HG03575 (cell line): ENCODE measurements at regions not wholly inside any gene's neighbourhood (a gene's known extent, or its start where the extent isn't known, plus 50 kb on each side); places are given as distances from the start of the nearest gene placed in this dataset.

ENCODE experiments used
- ATAC-seq: cut with Tn5 transposase; IDR thresholded peaks from one replicate; pipeline ENCODE4 v1.9.1; 2021; ENCODE audit not compliant: unreplicated experiment, insufficient number of reproducible peaks, low FRiP score; ENCODE audit errors: extremely low read depth

DNA sequence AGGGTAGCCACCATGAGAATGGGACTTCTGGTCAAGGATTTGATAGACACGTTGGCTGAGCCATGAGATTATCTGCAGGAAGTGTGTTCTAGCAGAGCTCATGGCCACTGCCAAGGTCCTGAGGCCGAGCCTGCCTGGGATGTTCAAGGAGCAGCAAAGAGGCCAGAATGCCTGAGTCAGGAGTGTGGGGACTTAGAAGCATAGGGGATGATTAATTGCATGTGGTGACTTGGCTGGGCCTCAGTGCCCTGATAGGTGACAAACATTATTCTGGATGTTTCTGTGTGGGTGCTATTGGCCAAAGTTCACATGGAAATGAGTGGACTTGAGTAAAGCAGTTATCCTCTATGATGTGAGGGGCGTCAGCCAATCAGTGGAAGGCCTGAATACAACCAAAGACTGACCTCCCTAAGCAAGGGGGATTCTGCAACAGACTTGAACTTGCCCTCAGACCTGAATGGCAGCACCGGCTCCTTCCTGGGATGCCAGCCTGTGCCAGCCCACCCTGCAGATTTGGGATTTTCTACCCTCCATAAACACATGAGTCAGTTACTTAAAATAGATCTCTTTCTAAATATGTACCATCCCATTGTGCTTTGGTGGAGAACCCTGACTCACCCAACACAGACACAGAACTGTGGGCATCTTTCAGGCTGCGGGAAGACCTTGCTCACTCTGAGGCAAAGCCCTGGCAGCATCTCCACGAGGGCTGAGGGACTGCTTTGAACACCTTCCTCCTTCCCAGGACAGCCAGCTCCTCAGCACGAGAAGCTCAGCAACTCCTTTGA, 363.9 kb upstream of the MGMT start:
- ATAC-seq, result no peak

DNA sequence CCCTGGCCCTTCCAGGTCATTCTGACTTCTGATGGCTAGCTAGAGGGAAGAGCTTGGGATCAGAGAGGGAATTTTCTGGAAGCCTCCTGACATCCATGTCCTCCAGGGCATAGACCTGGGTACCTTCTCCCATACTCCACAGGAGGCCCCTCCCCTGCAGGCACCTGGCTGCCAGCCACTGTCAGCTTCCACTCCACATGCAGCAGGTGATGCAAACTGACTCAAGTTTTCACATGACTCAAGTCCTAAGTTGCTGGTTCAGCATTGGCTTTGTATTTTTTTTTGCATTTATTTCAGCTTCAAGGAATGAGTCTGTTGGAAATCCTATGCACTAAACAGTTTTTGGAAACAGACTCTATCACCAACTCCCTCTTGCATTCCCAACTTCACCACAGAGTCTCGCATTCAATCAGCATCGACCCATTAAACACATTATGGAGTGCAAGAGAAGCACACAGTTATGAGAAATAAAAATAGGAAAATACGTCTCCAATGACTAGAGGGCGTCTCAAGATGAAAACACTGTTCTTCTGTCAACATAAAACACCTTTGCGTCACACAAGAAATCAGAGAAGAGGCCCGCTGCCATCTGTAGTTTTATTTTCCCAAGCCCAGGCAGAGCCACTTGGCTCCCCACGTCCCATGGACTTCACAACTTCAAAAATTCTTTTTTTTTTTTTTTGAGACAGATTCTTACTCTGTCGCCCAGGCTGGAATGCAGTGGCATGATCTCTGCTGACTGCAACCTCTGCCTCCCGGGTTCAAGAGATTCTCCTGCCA, 362.6 kb upstream of the MGMT start:
- ATAC-seq, result no peak

DNA sequence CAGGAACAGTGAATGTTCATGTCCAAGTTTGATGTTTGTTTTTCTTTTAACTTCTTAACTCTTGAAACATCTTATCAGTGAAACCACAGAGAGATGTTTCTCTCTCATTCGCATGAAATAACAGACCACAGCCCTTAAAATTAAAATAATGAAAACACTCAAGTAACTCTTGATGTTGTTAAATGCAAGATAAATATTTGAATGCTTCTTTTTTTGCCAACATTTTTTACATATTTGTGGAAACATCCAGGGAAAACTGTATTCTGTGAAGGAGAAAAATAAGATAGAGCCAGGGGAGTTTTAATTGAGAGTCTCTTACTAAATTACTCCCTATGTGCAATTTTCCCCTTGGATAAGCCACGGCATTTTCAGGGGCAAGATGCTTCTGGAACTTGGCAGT, 361.8 kb upstream of the MGMT start:
- no peak for ATAC-seq

DNA sequence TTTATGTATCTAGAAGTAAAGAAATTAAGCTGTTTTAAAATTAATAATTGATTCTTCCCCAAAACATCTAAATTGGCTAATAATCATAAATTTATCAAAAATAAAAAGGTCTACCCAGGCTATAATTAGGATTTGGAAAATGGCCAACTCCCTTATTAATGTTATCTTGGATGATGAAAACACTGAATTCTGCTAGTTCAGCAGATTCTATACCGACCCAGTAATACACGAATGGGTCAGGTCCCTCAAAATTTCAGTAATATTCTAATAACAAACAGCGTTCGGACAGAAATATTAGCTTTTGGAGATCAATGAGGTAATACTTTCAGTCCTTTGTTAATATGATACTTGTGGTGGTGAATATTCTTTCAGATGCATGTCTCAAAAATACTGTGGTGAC, 360.7 kb upstream of the MGMT start:
- ATAC-seq, result no peak

DNA sequence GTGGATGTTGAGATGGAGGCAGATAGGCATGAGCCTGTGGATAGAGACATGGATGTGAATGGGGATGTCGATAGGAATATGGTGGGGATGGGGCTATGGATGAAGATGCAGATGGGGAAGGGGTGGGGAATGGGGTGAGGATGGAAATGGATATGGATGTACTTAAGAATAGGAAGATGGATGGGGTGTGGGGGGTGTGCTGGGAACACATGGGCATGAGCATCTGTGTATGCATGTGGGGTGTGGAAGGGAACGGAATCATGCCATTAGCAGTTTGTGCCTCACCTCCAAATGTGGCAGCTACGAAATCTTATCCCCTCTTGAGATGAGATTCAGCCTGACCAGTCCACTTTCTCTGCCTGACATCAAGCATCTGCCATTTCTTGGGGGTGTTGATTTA, 359.5 kb upstream of the MGMT start:
- ATAC-seq, result no peak

DNA sequence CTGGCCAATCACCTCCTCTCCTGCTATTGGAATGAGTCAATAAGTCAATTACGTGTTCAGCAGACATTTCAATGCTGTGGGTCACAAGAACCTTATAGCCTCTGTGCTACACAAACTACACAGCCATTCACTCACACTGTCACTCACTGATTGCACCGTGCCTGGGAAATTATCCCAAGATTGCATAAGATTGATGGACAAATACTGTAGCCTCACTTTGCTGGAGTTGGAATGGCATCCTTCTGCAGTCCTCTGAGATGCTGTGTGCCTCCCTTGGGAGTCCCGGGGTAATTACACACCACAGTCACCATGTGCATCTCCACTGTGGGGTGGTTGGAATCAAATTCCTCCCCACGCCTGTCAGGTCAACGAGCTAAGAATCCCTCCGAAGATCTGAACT, 358.7 kb upstream of the MGMT start:
- no peak for ATAC-seq

DNA sequence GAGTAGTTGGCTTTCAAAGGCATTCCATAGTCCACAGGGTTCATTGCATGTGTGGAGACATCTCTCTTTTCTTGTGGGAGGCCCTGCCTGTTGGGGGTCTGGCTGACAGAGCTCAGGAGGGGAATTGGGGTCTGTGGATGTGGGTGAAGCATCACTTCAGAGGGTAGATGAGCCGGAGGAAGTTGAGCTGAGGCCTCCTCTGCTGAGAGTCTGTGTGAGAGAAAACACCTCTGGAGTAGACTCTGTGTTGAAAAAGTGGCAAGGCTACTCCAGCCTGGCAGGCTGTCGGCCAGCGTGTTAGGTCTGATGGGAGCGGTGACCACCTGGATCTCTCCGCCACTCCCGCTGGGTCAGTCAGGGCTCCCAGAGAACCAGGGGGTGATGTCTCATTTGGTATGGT, 358.0 kb upstream of the MGMT start:
- no peak for ATAC-seq

DNA sequence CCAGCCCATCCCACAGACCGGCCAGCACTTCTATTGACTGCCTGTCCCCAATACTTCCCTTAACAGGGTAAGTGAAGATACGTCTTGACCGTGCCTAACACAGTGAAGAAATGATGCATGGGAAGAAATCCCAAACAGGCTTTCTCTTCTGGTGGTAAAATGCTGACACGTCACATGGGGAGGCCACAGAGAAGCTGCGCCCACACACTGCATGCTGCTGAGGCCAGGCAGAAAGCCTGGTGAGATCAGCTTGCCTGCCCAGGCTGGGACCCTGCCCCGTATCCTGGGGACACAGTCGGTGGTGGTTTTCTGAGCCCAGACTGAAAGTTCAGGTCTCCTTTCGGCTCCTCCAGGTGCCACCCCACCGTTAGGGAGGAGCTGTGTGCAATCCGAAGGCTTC, 356.3 kb upstream of the MGMT start:
- no peak for ATAC-seq

DNA sequence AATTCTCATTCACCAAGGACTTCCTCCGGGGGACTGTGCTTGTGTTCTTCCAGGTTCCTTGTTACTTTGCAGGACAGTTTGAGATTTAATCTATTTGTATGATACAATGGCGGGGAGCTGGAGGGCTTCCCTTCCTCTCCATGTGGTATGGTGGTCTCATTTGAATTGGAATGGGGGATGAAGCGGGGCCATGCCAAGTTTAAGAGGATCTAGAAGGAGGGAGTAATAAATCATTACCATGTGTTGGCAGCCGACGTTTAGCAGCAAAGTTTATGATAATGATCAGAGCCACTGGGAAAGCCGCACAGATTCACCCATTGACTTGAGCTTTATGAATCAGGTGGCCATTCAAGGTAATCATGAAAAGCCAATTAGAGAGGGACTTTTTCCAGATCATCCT, 355.1 kb upstream of the MGMT start:
- ATAC-seq, result no peak

DNA sequence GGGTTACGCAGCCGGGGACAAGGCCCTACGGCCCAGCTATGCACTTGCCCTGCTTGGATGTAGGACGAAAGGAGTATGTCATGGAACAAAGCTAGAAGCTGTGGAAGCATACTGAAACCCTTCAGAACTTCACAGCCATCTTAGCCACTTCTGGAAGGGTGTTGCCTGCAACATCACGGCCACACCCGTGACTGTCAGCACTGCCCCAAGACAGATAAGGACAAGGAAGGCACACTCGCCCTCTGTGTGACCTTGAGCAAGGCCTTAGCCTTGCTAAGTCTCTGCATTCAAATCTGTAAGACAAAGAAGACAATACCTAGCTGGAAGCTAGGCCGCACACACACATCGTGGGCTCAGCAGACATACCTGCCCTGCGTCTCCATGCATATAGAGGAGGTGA, 352.5 kb upstream of the MGMT start:
- no peak for ATAC-seq

DNA sequence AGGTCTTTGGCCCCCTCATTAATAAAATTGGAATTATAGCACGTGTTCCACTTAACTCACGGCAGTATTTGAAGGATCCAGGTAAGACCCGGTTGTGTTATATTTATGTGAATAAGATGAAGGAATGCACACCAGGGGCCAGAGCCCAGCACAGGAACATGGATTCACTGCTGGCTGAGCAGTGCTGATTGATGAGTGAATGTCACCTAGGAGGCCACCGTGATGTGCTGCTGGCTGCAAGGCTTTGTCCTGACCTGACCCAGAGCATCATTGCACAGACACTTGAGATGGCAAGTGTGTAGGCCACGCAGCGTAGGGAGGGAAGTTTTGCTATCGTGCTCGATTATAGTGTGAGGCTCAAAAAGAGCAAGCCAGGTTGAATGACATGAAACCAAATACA, 350.7 kb upstream of the MGMT start:
- ATAC-seq, result no peak

DNA sequence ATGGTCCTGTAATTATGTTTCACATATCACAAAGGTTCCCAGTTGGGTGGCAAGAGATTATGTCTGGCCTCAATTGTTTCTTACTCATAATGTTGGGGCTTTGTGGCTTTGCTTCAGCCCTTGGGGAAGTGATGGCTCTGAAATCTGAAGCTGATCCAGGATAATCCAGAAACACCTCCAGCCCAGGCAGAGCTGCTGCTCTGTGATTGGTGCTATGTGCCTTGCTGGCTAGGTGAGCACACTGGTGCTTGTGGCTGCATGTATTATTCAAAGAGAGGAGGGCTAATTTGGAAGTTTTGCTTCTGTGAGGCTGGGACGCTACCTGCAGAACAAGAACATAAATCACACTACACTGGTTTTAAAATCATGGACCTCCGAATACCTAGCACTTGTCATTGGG, 346.6 kb upstream of the MGMT start:
- ATAC-seq, result no peak

DNA sequence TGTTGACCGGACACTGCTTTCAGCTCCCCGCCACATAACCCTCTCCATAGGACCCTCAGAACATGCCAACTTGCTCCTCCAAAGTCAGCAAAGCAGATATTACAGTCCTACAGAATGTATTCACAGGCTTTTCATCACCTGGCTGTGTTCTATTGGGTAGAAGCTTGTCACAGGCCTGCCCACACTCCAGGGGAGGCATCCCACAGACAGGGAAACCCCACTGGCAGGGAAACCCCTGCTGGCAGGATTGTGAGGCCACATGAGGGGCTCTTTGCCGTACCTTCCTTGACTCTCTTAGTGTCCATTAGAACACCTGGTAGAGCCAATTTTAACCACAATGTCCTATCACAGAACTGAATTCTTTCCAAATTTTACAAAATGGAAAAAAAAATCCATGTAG, 344.2 kb upstream of the MGMT start:
- no peak for ATAC-seq

DNA sequence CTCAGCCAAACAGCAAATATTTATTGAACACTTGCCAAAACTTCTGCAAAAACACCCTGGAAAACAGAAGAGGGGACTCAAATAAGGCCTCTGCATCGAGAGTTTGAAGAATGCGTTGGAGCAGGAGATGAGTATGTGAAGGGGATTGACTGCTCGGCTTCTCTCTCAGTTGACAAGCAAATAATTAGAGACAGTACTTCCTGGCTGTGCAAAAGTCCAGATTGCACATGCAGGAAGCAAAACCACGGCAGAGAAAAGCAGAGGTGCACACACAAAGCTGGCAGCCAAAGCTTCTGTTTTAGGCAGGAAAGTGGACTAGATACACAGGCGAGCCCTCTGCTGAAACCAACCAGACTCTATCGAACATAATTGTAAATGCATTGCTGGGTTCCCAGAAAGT, 343.6 kb upstream of the MGMT start:
- ATAC-seq, result no peak

DNA sequence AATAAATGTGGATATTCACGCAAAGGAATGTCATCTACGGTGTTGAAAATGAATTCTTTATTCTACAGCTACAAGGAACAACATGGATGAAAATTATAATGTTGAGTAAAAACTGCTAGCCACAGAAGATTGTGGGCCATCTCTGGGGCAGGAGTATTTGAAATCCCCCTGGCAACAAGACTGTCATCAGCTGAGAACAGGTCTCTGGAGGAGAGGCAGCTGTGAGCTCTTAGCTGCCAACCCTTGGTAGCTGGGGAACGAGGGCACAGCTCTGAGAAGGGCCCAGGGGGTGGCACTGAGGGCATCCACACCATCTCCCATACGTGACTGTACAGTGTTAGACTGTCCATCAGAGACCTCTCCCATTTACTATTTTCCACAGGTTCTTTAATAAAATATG, 340.1 kb upstream of the MGMT start:
- no peak for ATAC-seq

DNA sequence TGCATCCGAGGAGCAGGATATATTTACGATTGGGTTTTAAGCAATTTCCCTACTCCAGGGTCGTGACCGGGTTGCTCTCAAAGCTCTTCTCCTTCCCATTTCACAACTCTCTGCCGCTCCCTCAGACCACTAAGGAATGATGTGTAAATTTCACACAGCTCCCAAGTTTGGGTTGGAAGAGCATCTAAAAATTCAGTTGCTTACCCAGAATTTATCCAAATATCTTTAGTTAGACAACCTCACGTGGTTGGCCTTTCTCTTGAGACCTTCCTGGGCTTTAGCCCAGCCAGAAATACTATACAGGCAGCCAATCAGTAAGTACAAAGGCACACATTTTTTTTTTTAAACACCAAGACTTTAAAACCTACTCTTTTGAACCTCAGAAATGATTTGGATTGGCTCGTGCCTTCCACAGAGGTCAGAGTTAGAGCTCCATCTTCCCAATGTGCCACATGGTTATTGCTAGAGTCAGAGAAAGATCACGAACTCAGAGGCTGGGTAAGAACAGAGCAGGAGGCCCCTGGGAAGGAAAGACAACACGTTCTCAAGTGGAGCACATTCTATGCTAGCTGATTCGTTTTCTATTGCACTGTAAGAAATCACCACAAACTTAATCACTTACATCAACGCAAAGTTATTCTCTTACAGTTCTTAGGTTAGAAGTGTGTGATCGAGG, 335.4 kb upstream of the MGMT start:
- ATAC-seq, result no peak

DNA sequence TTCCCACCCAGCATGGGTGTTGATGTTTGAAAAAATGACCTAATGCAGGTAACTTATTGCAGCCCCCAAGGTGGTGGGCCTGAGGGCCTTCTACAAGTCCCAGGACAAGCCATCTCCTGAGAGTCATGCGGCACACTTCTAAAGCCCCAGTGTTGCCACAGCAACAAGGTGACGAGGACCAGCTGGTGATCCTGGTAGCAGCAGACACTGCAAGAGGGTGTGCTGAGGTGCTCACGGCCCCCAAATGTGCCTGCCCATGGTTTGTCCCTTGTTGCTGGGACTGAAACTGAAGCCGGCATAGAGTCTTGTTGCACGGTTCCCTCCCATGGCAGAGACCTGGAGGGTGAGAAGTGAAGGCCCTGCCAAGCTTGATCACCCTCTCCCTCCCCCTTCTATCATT, 333.2 kb upstream of the MGMT start:
- no peak for ATAC-seq

DNA sequence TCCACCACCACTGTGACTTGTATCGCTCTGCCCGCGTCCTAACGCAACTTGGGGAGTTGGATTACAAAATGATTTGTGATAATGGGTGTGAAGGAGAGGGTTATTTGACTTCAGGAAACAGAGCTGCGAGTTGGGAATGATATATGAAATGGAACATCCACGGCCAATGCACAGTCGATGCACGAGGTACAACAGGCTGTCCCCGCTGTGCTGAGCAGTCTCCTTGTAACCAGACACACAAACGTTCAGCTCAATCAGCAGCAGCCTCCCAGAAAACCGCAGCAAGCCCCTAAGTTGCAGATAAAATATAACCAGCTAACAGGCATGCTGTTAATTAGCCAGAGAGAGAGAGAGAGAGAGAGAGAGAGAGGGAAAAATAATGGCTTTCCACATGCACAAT, 332.7 kb upstream of the MGMT start:
- ATAC-seq, result no peak

DNA sequence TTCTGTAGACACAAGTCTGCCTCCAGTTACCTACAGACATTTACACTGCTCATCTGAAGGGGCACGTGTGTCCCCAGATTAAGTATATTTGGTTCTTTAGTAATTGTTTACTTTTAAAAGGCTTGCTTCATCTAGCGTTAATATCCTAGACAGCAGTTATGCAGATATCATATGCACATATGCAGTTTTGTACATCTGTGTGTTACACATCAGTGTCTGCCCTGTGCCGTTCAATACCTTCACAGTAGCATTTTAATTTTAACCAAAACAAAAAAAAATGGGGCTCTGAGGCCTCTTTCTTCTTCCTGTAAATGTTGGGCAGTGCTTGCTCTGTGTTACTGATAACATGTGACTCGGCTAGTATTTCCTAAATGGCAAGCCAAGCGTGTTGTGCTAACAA, 331.4 kb upstream of the MGMT start:
- ATAC-seq, result no peak

DNA sequence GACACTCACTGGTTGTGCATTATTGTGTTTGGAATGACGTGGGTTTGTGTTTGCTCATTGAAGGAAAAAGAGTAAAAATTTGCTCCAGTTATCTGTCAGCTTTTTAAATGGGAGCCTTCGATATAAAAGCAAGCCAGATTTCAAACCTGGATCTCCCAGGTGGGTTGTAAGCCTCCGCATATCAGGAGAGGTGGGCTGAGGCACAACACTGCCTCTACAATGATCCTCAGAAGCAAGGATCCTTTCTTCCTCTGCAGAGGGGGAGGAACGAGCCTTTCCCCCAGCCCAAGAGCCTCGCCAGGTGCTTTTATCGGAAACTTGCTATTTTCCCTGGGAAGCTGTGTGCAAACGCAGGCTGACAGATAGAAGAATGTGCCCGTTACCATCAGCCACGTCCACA, 331.0 kb upstream of the MGMT start:
- no peak for ATAC-seq
